ENCODE measurements at regions not wholly inside any gene's neighbourhood (a gene's known extent, or its start where the extent isn't known, plus 50 kb on each side); places are given as distances from the start of the nearest gene placed in this dataset.

DNA sequence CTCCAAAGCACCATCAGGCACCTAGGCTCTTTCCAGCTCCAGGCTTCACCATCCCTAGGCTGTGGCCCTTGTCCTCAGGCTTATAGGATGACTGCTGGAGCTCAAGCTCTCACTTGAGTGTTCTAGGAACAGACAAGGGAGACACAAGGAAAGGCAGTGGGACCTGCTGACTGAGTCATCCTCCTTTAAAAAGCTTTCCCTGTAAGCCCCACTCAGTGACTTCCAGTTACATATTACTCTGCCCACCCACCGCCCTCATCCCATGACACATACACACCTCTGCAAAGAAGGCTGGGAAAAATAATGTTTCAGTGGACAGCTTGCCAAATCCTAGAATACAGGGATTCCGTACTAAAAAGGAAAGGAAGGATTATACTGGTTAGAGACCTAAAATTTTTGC lies 154.2 kb upstream of the ZNF366 start:
- Histone ChIP-seq H3K79me2 (ENCODE audit: control insufficient read depth, low read length) (no peaks in the 10 kb centered on the region), H3K9me3 (ENCODE audit: control insufficient read depth, insufficient read depth, low read length) (no peaks in the 10 kb centered on the region), H3K4me2 (ENCODE audit: low read length) (no peak overlapping the region), H3K27ac (ENCODE audit: low read depth, low read length) (no peak overlapping the region), H3K4me1 (ENCODE audit: control insufficient read depth, low read length) (no peaks in the 10 kb centered on the region), H4K20me1 (ENCODE audit: control insufficient read depth, insufficient read depth, low read depth, low read length) (no peaks in the 10 kb centered on the region), H3K4me3 (ENCODE audit: low read length) (no peak overlapping the region), H3K9me2 (replicated peaks; ENCODE audit: control insufficient read depth, low read length) (no peaks in the 10 kb centered on the region), H3F3A (ENCODE audit: control insufficient read depth, insufficient read depth) (no peaks in the 10 kb centered on the region), H3K36me3 (ENCODE audit: control insufficient read depth, low read length) (no peaks in the 10 kb centered on the region), H3K27me3 (ENCODE audit: control insufficient read depth, low read length) (0 out of 2 replicates have a peak, but pooled peaks cover 2% of the 10 kb centered on the region)
- TF ChIP-seq EZH2phosphoT487 (IDR thresholded peaks at IDR 0.05; ENCODE audit: borderline replicate concordance, low read length), result no peak
- TF ChIP-seq, protein P1, sequence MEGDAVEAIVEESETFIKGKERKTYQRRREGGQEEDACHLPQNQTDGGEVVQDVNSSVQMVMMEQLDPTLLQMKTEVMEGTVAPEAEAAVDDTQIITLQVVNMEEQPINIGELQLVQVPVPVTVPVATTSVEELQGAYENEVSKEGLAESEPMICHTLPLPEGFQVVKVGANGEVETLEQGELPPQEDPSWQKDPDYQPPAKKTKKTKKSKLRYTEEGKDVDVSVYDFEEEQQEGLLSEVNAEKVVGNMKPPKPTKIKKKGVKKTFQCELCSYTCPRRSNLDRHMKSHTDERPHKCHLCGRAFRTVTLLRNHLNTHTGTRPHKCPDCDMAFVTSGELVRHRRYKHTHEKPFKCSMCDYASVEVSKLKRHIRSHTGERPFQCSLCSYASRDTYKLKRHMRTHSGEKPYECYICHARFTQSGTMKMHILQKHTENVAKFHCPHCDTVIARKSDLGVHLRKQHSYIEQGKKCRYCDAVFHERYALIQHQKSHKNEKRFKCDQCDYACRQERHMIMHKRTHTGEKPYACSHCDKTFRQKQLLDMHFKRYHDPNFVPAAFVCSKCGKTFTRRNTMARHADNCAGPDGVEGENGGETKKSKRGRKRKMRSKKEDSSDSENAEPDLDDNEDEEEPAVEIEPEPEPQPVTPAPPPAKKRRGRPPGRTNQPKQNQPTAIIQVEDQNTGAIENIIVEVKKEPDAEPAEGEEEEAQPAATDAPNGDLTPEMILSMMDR (IDR thresholded peaks at IDR 0.05; ENCODE audit: low read depth, low read length, poor library complexity, severe bottlenecking), result no peak

DNA sequence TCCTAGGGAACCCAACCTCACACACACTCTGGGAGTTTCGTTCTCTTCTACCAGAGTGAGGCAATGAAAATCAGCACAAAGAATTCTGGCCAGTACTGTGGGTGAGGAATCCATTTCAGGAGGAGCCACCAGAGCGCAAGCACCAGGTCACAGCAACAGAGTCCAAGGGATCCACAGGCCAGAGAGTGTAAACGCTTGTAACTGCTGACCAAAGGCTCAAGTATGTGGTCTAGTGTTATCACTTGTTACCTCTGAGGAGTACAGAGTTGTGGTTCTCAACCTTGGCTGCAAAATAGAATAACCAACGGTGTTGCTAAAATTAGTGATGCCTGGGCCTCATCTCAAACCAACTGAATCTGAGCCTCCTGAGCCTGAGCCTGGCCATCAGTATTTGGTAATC lies 152.5 kb upstream of the ZNF366 start:
- no peaks in the 10 kb centered on the region for H3K4me1 ChIP-seq (ENCODE audit: control insufficient read depth, low read length)
- no peak overlapping the region for H3K4me3 ChIP-seq (ENCODE audit: low read length)
- no peaks in the 10 kb centered on the region for H3K36me3 ChIP-seq (ENCODE audit: control insufficient read depth, low read length)
- H3K9me2 ChIP-seq (replicated peaks; ENCODE audit: control insufficient read depth, low read length), result no peaks in the 10 kb centered on the region
- no peak overlapping the region for H3K4me2 ChIP-seq (ENCODE audit: low read length)
- H3K9me3 ChIP-seq (ENCODE audit: control insufficient read depth, insufficient read depth, low read length), result no peaks in the 10 kb centered on the region
- H3K79me2 ChIP-seq (ENCODE audit: control insufficient read depth, low read length), result no peaks in the 10 kb centered on the region
- TF ChIP-seq, protein P1 (IDR thresholded peaks at IDR 0.05; ENCODE audit: low read depth, low read length, poor library complexity, severe bottlenecking), result no peak
- no peak for TF ChIP-seq EZH2phosphoT487 (IDR thresholded peaks at IDR 0.05; ENCODE audit: borderline replicate concordance, low read length)
- H3K27me3 ChIP-seq (ENCODE audit: control insufficient read depth, low read length), result 0 out of 2 replicates have a peak, but pooled peaks cover 2% of the 10 kb centered on the region
- H3K27ac ChIP-seq (ENCODE audit: low read depth, low read length), result no peak overlapping the region
- no peaks in the 10 kb centered on the region for H3F3A ChIP-seq (ENCODE audit: control insufficient read depth, insufficient read depth)
- no peaks in the 10 kb centered on the region for H4K20me1 ChIP-seq (ENCODE audit: control insufficient read depth, insufficient read depth, low read depth, low read length)

DNA sequence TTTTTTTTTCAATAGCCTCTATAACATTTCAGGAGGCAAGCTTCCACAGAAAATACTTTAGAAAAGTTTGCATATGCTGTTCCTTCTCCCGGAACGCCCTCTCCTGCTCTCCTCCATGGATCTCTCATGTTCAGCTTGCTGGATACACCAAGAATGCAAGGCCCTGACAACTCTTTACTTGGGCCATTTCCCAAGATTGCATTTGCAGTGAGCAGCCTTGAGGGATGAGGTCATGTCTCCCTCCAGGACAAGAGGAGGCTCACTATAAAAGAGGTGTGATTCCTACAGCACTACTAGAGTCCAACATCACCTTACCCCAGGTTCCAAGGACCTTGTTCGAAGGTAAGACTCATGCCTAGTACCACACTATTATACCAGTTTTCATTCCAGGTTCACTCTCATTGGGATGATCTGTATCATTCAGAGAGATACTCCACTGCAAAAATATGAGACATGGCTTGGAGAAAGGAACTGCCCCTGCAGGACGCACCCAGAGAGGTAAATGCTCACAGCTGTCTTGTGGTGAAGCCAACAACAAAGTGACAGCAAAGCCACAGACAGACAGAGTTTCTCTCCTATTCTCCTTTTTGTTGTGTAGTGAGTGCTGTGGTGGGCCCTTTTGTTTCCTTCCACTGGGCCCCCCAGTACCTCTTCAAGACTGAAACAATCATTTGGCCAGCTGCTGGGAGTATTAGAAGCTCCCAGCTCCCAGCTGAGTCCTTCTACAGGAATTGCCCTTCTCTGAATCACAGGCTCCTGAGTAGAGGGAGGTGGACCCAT lies 151.7 kb upstream of the ZNF366 start:
- no peaks in the 10 kb centered on the region for H3K9me3 ChIP-seq (ENCODE audit: control insufficient read depth, insufficient read depth, low read length)
- no peak overlapping the region for H3K27ac ChIP-seq (ENCODE audit: low read depth, low read length)
- no peak overlapping the region for H3K4me3 ChIP-seq (ENCODE audit: low read length)
- no peaks in the 10 kb centered on the region for H3K9me2 ChIP-seq (replicated peaks; ENCODE audit: control insufficient read depth, low read length)
- TF ChIP-seq EZH2phosphoT487 (IDR thresholded peaks at IDR 0.05; ENCODE audit: borderline replicate concordance, low read length), result no peak
- TF ChIP-seq, protein P1 (IDR thresholded peaks at IDR 0.05; ENCODE audit: low read depth, low read length, poor library complexity, severe bottlenecking), result no peak
- H4K20me1 ChIP-seq (ENCODE audit: control insufficient read depth, insufficient read depth, low read depth, low read length), result no peaks in the 10 kb centered on the region
- H3K27me3 ChIP-seq (ENCODE audit: control insufficient read depth, low read length), result 0 out of 2 replicates have a peak, but pooled peaks cover 2% of the 10 kb centered on the region
- H3F3A ChIP-seq (ENCODE audit: control insufficient read depth, insufficient read depth), result no peaks in the 10 kb centered on the region
- no peaks in the 10 kb centered on the region for H3K4me1 ChIP-seq (ENCODE audit: control insufficient read depth, low read length)
- H3K36me3 ChIP-seq (ENCODE audit: control insufficient read depth, low read length), result no peaks in the 10 kb centered on the region
- H3K79me2 ChIP-seq (ENCODE audit: control insufficient read depth, low read length), result no peaks in the 10 kb centered on the region
- H3K4me2 ChIP-seq (ENCODE audit: low read length), result no peak overlapping the region
